GM18499 (cell line): ENCODE measurements at regions not wholly inside any gene's neighbourhood (a gene's known extent, or its start where the extent isn't known, plus 50 kb on each side); places are given as distances from the start of the nearest gene placed in this dataset.

Source experiments
- ATAC-seq: cut with Tn5 transposase; IDR thresholded peaks from one replicate; pipeline ENCODE4 v1.9.1; 2021; ENCODE audit warnings: moderate number of reproducible peaks; ENCODE audit not compliant: insufficient read depth, unreplicated experiment

- ATAC-seq = no peak
Measured at GRCh38 chr21:16269476-16269875, 539.7 kb downstream of the USP25 start.

- ATAC-seq = no peak
Measured at GRCh38 chr21:16279731-16280581, 550.2 kb downstream of the USP25 start.

- no peak for ATAC-seq
Measured at GRCh38 chr21:16280686-16281091, 550.9 kb downstream of the USP25 start.

GRCh38 chr21:16283516-16283915 lies 553.7 kb downstream of the USP25 start:
- ATAC-seq = no peak

- no peak for ATAC-seq
Measured at GRCh38 chr21:16285605-16286126, 555.9 kb downstream of the USP25 start.

GRCh38 chr21:16287046-16287445 lies 557.3 kb downstream of the USP25 start:
- no peak for ATAC-seq

GRCh38 chr21:16291296-16291695 lies 561.5 kb downstream of the USP25 start:
- ATAC-seq = no peak

- no peak for ATAC-seq
Measured at GRCh38 chr21:16294128-16294527, 564.3 kb downstream of the USP25 start.

- ATAC-seq = no peak
Measured at GRCh38 chr21:16302851-16303282, 573.1 kb downstream of the USP25 start.

GRCh38 chr21:16304174-16305095 lies 574.7 kb downstream of the USP25 start:
- no peak for ATAC-seq

GRCh38 chr21:16305686-16306085 lies 575.9 kb downstream of the USP25 start:
- ATAC-seq = no peak

GRCh38 chr21:16307256-16307655 lies 577.5 kb downstream of the USP25 start:
- no peak for ATAC-seq

GRCh38 chr21:16308269-16308668 lies 578.5 kb downstream of the USP25 start:
- ATAC-seq = peak; percentile 81

- no peak for ATAC-seq
Measured at GRCh38 chr21:16309250-16309971, 579.6 kb downstream of the USP25 start.

GRCh38 chr21:16310176-16310575 lies 580.4 kb downstream of the USP25 start:
- ATAC-seq = no peak

GRCh38 chr21:16311229-16311628 lies 581.4 kb downstream of the USP25 start:
- no peak for ATAC-seq

- ATAC-seq = no peak
Measured at GRCh38 chr21:16312321-16312720, 582.5 kb downstream of the USP25 start.

GRCh38 chr21:16315223-16315622 lies 585.4 kb downstream of the USP25 start:
- ATAC-seq = no peak

GRCh38 chr21:16318651-16319300 lies 589.0 kb downstream of the USP25 start:
- ATAC-seq = no peak

- no peak for ATAC-seq
Measured at GRCh38 chr21:16320110-16320509, 590.3 kb downstream of the USP25 start.
